K562 (cell line): ENCODE measurements at regions not wholly inside any gene's neighbourhood (a gene's known extent, or its start where the extent isn't known, plus 50 kb on each side); places are given as distances from the start of the nearest gene placed in this dataset.

Experiments used
- CXXC5 ChIP-seq: fragments of 250-450 bp; sonication (Bioruptor Pico); IDR thresholded peaks from 2 replicates; pipeline ENCODE4 v1.8.0; 2022; ENCODE audit warnings: inconsistent platforms, mild to moderate bottlenecking, moderate library complexity
- FOSL1 ChIP-seq: fragments of 200-800 bp; sonication (Bioruptor generic); conservative IDR thresholded peaks from 2 replicates; pipeline ENCODE4 v1.6.1; 2016; ENCODE audit warnings: missing genetic modification characterization, missing compliant biosample characterization
- GATAD2B ChIP-seq: fragments of 450-650 bp; IDR thresholded peaks from 2 replicates; pipeline ENCODE4 v1.6.1; 2017; ENCODE audit warnings: mild to moderate bottlenecking, borderline replicate concordance
- HMGN3 ChIP-seq: IDR thresholded peaks from 2 replicates; pipeline ENCODE4 v1.6.1; 2011; ENCODE audit warnings: borderline replicate concordance, low read depth, mild to moderate bottlenecking, mixed read lengths, low read length; ENCODE audit not compliant: insufficient read length; ENCODE audit errors: extremely low read depth
- KDM5B ChIP-seq: fragments of 200-600 bp; sonication (generic); IDR thresholded peaks from 2 replicates; pipeline ENCODE4 v1.6.1; 2012; ENCODE audit warnings: low read depth, mild to moderate bottlenecking, moderate library complexity, low read length, control low read depth, inconsistent platforms; ENCODE audit not compliant: insufficient replicate concordance
- POLR2B ChIP-seq: fragments of 450-650 bp; IDR thresholded peaks from 2 replicates; pipeline ENCODE4 v1.6.1; 2018; ENCODE audit warnings: low read depth; ENCODE audit not compliant: partially characterized antibody
- POLR2G ChIP-seq: fragments of 200-400 bp; formaldehyde crosslinking; IDR thresholded peaks from 2 replicates; pipeline ENCODE4 v1.6.1; 2017; ENCODE audit warnings: low read depth, mild to moderate bottlenecking, antibody characterized with exemption, low read length, moderate library complexity
- RCOR1 ChIP-seq, 2 experiments: IDR thresholded peaks; 2 replicates each; pipeline ENCODE4 v1.6.1; 2012; ENCODE audit warnings: low read depth in 2 of 2, low read length in 2 of 2, borderline replicate concordance in 1 of 2, improper control_type of control experiment in 1 of 2
- SIRT6 ChIP-seq: IDR thresholded peaks from one replicate; pipeline ENCODE4 v1.6.1; 2012; ENCODE audit warnings: low read depth, mild to moderate bottlenecking, control low read depth, inconsistent platforms, low read length, moderate library complexity
- TCF3 ChIP-seq: sonication (generic); formaldehyde crosslinking; IDR thresholded peaks from 2 replicates; pipeline ENCODE4 v1.4.0; 2020; ENCODE audit warnings: mild to moderate bottlenecking, missing genetic modification reagents
- ZNF133 ChIP-seq: fragments of 250-450 bp; sonication (Bioruptor Pico); IDR thresholded peaks from 2 replicates; pipeline ENCODE4 v1.4.0; 2020; ENCODE audit warnings: mild to moderate bottlenecking
- ZNF584 ChIP-seq: fragments of 200-800 bp; sonication (Bioruptor generic); IDR thresholded peaks from 2 replicates; pipeline ENCODE4 v1.6.1; 2016; ENCODE audit warnings: low read depth, mild to moderate bottlenecking, missing genetic modification characterization, missing compliant biosample characterization
- ZNF77 ChIP-seq: fragments of 250-450 bp; sonication (Bioruptor Pico); IDR thresholded peaks from 2 replicates; pipeline ENCODE4 v1.5.0; 2020
- TF ChIP-seq, protein P1 (sequence below): fragments of 450-650 bp; IDR thresholded peaks from 2 replicates; pipeline ENCODE4 v1.6.1; 2017; ENCODE audit warnings: antibody characterized with exemption, mild to moderate bottlenecking
- TF ChIP-seq, protein P2 (sequence below): fragments of 250-450 bp; sonication (Bioruptor Pico); IDR thresholded peaks from 2 replicates; pipeline ENCODE4 v1.4.0; 2020; ENCODE audit warnings: mild to moderate bottlenecking, moderate library complexity, borderline replicate concordance
- TF ChIP-seq, protein P3 (sequence below): fragments of 200-800 bp; sonication (Bioruptor generic); IDR thresholded peaks from 2 replicates; pipeline ENCODE4 v1.6.1; 2017; ENCODE audit warnings: missing genetic modification characterization, missing compliant biosample characterization
- TF ChIP-seq, protein P4 (sequence below): fragments of 250-450 bp; sonication (Bioruptor Pico); IDR thresholded peaks from 2 replicates; pipeline ENCODE4 v1.4.0; 2020

DNA sequence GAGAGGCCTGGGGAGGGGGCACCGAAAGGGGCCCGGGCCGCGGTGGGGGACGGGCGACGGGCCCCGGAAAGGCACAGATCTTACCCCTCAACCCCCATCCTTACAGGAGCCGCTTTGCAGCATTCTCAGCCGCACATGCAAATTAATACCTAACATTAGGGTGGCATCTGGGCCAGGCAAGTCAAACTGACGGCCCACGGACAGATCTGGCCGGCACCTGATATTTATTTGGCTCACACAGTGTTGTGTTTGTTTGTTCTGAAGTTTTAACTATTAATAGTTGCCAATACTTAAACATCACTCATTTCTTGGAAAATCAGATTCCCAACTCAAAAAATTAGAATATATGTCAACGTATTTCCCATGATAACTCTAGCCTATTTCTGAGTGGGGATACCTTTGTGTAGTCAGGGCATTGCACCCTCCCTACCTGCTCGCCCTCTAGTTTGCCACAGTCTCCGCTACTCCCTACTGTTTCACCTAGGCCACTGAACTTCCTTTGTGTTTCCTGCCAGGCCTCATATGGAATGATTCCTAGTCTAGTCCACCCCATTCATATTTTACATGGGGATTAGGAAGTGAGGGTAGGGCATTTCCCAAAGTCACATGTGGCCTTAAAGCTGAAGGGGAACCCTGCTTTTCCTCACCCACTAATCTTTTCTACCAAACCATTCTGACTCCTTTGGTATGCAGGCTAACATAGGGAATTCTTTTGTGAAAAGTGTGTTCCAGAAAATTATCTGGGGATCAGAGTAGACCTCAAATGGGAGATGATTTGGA lies 71.9 kb upstream of the LARP1 start (continued):
- TF ChIP-seq, protein P1, sequence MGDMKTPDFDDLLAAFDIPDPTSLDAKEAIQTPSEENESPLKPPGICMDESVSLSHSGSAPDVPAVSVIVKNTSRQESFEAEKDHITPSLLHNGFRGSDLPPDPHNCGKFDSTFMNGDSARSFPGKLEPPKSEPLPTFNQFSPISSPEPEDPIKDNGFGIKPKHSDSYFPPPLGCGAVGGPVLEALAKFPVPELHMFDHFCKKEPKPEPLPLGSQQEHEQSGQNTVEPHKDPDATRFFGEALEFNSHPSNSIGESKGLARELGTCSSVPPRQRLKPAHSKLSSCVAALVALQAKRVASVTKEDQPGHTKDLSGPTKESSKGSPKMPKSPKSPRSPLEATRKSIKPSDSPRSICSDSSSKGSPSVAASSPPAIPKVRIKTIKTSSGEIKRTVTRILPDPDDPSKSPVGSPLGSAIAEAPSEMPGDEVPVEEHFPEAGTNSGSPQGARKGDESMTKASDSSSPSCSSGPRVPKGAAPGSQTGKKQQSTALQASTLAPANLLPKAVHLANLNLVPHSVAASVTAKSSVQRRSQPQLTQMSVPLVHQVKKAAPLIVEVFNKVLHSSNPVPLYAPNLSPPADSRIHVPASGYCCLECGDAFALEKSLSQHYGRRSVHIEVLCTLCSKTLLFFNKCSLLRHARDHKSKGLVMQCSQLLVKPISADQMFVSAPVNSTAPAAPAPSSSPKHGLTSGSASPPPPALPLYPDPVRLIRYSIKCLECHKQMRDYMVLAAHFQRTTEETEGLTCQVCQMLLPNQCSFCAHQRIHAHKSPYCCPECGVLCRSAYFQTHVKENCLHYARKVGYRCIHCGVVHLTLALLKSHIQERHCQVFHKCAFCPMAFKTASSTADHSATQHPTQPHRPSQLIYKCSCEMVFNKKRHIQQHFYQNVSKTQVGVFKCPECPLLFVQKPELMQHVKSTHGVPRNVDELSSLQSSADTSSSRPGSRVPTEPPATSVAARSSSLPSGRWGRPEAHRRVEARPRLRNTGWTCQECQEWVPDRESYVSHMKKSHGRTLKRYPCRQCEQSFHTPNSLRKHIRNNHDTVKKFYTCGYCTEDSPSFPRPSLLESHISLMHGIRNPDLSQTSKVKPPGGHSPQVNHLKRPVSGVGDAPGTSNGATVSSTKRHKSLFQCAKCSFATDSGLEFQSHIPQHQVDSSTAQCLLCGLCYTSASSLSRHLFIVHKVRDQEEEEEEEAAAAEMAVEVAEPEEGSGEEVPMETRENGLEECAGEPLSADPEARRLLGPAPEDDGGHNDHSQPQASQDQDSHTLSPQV, result 0 out of 2 replicates have a peak, but pooled peaks have one; percentile 18
- TF ChIP-seq GATAD2B, result no peak
- no peak for TF ChIP-seq HMGN3
- TF ChIP-seq KDM5B, result no peak
- TF ChIP-seq ZNF584 (CRISPR knock-in tag), result 0 out of 2 replicates have a peak, but pooled peaks have one; percentile 12
- no peak for TF ChIP-seq ZNF77
- TF ChIP-seq CXXC5 (CRISPR knock-in tag), result no peak
- TF ChIP-seq FOSL1, result peak; percentile 89
- no peak for TF ChIP-seq POLR2B
- TF ChIP-seq SIRT6, result no peak
- peak in 1 of 2 experiments; percentile 21; a peak in 1 of 4 replicates for TF ChIP-seq RCOR1 (IDR thresholded peaks at IDR 0.05; ENCODE audit: borderline replicate concordance in 1 of 2, low read depth in 2 of 2, low read length in 2 of 2)
- TF ChIP-seq, protein P2, sequence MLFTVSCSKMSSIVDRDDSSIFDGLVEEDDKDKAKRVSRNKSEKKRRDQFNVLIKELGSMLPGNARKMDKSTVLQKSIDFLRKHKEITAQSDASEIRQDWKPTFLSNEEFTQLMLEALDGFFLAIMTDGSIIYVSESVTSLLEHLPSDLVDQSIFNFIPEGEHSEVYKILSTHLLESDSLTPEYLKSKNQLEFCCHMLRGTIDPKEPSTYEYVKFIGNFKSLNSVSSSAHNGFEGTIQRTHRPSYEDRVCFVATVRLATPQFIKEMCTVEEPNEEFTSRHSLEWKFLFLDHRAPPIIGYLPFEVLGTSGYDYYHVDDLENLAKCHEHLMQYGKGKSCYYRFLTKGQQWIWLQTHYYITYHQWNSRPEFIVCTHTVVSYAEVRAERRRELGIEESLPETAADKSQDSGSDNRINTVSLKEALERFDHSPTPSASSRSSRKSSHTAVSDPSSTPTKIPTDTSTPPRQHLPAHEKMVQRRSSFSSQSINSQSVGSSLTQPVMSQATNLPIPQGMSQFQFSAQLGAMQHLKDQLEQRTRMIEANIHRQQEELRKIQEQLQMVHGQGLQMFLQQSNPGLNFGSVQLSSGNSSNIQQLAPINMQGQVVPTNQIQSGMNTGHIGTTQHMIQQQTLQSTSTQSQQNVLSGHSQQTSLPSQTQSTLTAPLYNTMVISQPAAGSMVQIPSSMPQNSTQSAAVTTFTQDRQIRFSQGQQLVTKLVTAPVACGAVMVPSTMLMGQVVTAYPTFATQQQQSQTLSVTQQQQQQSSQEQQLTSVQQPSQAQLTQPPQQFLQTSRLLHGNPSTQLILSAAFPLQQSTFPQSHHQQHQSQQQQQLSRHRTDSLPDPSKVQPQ (CRISPR knock-in tag), result no peak
- 0 out of 2 replicates have a peak, but pooled peaks have one; percentile 0 for TF ChIP-seq TCF3 (CRISPR knock-in tag)
- no peak for TF ChIP-seq ZNF133 (CRISPR knock-in tag)
- no peak for TF ChIP-seq POLR2G
- TF ChIP-seq, protein P3, sequence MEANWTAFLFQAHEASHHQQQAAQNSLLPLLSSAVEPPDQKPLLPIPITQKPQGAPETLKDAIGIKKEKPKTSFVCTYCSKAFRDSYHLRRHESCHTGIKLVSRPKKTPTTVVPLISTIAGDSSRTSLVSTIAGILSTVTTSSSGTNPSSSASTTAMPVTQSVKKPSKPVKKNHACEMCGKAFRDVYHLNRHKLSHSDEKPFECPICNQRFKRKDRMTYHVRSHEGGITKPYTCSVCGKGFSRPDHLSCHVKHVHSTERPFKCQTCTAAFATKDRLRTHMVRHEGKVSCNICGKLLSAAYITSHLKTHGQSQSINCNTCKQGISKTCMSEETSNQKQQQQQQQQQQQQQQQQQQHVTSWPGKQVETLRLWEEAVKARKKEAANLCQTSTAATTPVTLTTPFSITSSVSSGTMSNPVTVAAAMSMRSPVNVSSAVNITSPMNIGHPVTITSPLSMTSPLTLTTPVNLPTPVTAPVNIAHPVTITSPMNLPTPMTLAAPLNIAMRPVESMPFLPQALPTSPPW, result no peak
- TF ChIP-seq, protein P4, sequence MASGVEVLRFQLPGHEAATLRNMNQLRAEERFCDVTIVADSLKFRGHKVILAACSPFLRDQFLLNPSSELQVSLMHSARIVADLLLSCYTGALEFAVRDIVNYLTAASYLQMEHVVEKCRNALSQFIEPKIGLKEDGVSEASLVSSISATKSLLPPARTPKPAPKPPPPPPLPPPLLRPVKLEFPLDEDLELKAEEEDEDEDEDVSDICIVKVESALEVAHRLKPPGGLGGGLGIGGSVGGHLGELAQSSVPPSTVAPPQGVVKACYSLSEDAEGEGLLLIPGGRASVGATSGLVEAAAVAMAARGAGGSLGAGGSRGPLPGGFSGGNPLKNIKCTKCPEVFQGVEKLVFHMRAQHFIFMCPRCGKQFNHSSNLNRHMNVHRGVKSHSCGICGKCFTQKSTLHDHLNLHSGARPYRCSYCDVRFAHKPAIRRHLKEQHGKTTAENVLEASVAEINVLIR (CRISPR knock-in tag), result no peak
